NB4 (cell line): ENCODE measurements at regions not wholly inside any gene's neighbourhood (a gene's known extent, or its start where the extent isn't known, plus 50 kb on each side); places are given as distances from the start of the nearest gene placed in this dataset.

ENCODE experiments used
- MAX ChIP-seq: IDR thresholded peaks from 2 replicates; pipeline ENCODE4 v1.6.1; 2011; ENCODE audit warnings: low read depth, low read length
- MYC ChIP-seq: IDR thresholded peaks from 2 replicates; pipeline ENCODE4 v1.6.1; 2011; ENCODE audit warnings: low read depth, low read length
- POLR2A ChIP-seq: IDR thresholded peaks from 2 replicates; pipeline ENCODE4 v1.6.1; 2011; ENCODE audit warnings: mild to moderate bottlenecking; ENCODE audit not compliant: insufficient read length; ENCODE audit errors: extremely low read depth
- TF ChIP-seq, protein P1 (sequence below): IDR thresholded peaks from one replicate; pipeline ENCODE4 v1.5.1; 2012; ENCODE audit warnings: low read depth, low read length

DNA sequence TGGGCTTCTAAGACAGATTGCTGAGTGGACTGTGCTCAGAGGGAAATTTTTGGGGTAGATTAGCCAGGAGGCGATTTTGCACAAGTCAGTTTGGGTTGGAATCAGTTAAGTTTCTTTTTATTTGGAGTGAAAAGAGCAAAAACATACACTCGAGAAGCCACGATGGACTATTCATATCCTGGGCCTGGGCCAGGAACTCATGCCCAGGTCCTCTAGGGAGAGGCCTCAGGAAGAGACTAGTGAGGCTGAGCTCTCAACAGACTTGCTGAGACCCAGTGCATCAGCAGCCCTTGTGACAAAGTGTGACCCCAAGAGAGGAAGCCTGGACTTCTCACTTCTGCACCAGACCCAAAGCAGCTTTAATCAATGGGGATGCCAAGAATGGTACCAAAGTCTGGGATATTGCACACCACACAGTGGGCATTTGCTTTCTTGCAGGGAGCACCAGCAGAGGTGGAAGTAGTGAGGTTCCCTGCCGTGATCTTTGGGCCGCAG lies 61.6 kb upstream of the MAFB start:
- TF ChIP-seq, protein P1, sequence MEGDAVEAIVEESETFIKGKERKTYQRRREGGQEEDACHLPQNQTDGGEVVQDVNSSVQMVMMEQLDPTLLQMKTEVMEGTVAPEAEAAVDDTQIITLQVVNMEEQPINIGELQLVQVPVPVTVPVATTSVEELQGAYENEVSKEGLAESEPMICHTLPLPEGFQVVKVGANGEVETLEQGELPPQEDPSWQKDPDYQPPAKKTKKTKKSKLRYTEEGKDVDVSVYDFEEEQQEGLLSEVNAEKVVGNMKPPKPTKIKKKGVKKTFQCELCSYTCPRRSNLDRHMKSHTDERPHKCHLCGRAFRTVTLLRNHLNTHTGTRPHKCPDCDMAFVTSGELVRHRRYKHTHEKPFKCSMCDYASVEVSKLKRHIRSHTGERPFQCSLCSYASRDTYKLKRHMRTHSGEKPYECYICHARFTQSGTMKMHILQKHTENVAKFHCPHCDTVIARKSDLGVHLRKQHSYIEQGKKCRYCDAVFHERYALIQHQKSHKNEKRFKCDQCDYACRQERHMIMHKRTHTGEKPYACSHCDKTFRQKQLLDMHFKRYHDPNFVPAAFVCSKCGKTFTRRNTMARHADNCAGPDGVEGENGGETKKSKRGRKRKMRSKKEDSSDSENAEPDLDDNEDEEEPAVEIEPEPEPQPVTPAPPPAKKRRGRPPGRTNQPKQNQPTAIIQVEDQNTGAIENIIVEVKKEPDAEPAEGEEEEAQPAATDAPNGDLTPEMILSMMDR, result no peak
- no peak for TF ChIP-seq POLR2A
- TF ChIP-seq MAX, result no peak
- no peak for TF ChIP-seq MYC
